ENCODE measurements at regions not wholly inside any gene's neighbourhood (a gene's known extent, or its start where the extent isn't known, plus 50 kb on each side); places are given as distances from the start of the nearest gene placed in this dataset.
A peak's percentile ranks its signal among the peaks of the same experiment; 100 is the strongest.
"Not testable (repeated sequence)": the region's sequence is repeated elsewhere in the genome, so short reads cannot be mapped to it uniquely, and the experiment has no call there.

DNA sequence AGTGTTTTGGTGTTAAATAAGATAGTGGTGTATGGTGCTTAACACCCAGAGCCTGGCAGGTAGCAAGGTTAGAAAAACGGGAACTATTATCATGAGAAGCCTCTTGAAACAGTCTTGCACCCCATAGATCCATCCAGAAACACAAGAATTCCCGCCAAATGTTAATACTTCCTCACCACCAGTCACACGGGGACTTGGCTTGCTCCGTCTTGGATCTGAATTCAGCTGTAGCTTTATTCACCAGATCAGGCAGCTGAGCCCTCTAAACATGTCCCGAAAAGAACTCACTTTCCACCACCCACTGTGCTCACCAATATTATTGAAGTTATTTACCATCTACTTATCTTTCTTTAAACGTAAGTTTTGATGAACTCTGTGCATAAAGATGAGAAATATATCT lies 101.6 kb upstream of the PTPN3 start:
- DNase-seq = no peak

DNA sequence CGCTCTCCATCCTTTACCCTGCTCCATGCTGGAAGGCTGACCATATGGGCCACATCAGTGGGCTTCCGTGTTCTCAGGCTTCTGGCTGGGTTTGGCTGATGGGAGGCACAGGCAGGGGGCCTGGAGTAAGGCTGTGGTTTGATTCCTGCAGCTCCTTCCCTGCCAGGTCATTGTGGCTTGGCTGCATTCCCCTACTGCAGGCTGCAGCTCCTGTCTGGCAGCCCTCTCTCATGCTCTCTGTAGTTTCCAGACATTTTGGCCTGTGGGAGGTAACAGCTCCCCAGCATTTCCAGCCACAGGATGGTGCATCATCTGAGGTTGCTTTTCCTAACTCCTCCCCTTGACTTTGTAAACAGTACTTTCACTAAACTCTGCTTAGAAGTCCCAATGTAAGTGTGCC lies 102.0 kb upstream of the PTPN3 start:
- DNase-seq = peak; percentile 33

DNA sequence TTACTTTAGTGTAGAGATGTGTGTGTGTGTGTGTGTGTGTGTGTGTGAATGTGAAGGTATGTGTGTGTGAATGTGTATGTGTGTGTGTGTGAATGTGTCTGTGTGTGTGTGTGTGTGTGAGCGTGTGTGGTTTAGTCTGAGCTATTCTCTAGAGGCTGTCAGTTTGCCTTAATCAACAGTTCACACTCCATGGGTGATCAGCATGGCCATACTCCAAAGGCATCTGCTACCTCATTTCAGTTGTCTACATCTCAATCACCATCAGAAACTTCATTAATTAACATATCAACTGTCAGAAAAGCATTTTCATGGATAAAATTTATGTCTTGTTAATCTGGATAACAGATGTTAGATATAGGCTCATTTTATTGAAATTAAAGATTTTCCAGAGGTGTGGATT lies 103.1 kb upstream of the PTPN3 start:
- no peak for DNase-seq

DNA sequence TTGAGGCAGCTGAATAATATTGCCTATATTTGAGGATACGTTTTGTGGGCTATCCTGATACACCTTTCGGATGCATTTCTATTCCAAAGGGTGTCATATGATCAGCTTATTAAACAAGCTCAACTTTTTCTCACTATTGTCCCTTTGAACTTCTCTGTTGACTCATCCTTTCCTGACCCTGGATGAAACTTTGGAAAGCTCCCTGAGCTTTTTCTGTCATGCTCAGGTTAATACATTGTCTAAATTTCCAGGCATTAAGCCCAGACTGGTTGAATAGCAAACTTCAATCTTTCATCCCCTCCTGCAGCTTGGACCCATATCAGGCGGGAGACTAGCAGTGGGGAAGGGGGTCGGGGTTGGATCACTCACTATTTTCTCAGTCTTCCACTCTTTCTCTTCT lies 104.9 kb upstream of the PTPN3 start:
- DNase-seq = no peak

DNA sequence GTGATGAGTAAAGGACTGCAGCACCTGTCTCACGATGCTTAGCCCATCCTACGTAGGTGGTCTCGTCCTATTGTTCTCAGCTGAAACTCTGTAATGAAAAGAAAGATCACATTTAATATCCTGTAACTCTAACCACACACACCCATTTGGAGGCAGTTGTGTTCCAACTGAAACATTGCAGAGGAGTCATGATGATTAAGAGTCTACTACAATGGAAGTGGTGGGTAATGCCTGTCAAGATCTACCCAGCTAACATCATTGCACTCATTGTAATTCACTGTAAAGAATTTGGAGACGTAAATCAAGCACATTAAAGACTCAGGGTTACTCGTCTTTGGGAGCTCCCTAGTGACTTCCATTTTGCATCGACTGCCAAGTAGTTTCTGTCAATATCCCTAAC lies 106.0 kb upstream of the PTPN3 start:
- no peak for DNase-seq

DNA sequence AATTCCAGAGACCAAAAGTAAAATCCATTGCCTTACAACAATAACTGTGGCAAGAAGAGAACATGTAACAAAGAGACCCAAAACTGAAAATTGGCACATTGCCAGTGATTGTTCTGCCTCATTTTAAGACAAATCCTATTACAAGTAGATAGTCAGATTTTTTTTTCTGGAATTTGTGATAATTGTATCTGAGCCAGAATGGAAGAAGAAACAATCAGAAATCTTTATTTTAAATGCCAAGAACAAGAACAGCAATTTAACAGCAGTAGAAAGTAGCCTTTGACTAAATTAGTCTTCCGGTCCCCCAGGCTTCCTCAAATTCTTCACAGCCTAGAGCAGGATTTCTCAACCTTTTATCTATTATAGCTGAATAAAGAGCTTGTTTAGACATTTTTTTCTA lies 106.7 kb upstream of the PTPN3 start:
- DNase-seq = no peak

DNA sequence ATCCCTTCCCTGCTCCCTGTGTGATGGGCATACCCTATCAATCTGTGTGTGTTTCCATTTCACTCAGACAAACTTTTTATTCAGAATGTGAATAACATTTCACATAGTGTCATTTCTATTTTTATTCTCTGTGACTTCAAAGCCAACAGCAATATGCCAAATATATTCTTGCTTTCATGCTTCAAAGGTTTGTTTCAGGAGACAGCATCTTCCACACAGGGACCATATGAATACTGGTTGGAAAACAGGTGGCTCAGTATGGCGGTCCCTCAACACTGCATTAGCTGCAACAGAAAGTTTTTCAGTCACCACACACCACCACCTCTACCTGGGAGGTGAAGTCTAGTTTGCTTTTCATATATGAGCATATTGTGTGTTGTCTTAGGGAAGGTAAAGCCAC lies 111.0 kb upstream of the PTPN3 start:
- DNase-seq = no peak

DNA sequence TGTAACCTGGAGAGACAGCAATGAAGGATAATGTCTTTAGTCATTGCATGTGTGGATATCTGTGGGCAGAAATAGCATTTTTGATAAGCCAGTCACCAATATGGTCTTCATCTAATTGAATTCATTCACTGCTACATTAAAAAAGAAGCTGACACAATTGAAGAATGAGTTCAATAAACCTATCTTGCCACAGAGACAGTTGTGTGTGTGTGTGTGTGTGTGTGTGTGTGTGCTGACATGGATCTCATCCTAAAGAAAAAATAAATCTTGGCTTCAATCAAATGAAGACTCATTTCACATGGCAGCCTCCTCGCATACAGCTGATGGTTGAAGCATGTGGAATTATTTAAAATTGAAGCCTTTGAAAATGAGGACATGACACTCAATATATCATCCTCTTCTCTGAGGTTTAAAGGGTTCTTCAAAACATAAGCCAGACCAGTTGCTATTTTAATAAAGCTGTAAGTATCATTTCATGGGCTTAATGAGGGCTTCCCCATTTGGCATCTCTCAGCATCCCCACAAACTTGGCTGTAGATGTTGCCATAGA lies 118.5 kb upstream of the PTPN3 start:
- DNase-seq = no peak

DNA sequence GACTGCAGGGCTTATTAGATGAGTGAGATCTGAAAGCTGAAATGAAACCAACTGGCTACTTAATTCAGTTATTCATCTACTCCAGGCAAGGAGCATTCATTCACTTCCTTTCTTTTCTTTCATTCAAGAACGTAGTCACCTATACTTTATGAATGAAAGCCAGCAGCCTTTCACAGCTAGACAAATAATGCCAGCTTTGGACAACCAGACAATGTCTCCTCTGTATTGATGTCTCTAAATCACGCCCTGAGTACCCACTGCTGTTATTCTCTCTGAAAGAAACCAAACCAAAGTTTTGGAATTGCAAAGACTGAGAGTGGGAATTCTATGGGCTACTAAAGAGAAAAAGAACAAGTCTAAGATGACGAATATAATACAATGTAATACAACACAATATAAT lies 121.2 kb upstream of the PTPN3 start:
- no peak for DNase-seq

DNA sequence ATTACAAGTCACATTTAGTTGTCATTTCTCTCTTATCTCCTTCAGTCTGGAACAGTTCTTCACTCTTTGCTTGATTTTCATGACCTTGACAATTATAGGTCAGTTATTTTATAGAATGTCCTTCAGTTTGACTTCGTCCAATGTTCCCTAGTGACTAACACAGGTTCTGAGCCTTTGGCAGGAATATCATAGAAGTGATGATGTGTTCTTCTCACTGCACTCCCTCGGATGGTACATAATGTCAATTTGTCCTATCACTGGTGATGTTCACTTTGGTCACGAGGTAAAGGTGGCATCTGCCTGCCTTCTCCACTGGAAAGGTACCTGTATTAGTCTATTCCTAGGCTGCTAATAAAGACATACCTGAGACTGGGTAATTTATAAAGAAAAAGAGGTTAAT lies 126.0 kb upstream of the PTPN3 start:
- no peak for DNase-seq

DNA sequence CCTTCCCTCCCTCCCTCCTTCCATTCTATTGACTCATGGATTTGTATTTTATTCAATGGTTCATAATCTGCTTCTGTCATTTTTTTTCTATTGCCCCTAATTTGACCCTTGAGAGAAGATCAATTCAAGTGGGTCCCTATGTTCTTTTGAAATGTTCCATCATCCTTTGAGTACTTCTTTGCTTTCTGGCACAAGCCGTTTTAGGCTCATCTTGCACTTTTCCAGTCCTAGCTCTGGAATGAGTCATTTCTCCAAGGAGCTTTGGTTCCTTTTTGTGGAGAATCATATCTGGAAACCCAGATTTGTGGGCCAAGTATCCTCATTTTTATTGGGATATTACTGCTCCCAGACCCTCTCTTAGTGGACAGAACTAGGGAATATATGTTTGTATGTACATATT lies 126.8 kb upstream of the PTPN3 start:
- DNase-seq = no peak

DNA sequence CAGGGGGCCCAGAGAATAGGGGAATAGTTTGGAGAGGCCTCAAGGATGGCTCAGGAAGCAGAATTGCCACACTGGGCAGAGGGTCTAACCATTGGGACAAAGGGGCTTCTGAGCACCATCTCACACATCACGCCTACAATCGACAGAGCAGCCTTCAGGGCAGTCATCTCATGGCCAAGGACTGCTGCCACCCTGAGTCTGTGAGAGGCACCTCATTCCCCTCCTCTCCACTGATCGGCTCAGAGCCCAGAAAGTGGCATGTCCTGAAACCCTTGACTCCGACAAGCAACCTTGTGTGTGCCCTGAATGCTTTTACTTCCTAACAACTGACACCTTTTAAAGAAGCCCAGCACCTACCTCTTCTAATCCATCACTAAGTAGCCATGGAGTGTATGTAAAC lies 128.9 kb upstream of the PTPN3 start:
- no peak for DNase-seq

DNA sequence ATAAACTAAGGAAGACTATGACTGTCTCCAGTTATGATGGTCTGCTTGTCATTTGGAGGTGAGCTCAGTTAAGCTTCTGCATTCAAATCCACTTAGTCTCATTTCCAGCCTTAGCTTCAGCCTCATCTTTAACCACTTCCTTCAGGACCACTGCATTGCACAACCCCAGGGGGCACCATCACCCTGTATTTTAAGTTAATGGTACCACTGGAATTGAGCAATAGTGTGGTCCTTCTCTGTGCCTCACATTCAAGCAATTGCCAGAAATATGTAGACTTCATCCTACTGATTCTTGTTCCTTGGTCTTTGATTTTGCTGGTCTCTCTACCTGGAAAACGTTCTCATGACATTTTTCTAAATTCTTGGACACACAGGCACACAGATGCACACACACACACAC lies 131.5 kb upstream of the PTPN3 start:
- no peak for DNase-seq

DNA sequence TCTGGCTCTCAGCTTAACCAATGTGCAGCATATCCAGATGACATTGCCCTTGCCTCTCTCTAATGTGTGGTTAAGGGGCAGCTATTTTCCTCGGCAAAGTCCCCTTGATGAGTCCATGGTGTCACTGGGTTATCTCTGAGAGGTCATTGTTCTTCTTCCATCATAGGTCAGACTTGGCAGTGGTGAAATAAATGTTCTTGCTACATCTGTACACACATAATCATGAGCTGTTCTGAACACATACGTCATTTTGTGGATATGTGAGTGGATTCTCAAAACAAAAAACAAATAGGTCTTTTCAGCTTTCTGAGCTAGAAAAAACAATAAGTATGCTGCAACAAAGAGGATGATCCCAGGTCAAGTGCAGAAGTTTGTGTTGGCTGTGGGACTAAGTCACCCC lies 134.7 kb upstream of the PTPN3 start:
- no peak for DNase-seq

DNA sequence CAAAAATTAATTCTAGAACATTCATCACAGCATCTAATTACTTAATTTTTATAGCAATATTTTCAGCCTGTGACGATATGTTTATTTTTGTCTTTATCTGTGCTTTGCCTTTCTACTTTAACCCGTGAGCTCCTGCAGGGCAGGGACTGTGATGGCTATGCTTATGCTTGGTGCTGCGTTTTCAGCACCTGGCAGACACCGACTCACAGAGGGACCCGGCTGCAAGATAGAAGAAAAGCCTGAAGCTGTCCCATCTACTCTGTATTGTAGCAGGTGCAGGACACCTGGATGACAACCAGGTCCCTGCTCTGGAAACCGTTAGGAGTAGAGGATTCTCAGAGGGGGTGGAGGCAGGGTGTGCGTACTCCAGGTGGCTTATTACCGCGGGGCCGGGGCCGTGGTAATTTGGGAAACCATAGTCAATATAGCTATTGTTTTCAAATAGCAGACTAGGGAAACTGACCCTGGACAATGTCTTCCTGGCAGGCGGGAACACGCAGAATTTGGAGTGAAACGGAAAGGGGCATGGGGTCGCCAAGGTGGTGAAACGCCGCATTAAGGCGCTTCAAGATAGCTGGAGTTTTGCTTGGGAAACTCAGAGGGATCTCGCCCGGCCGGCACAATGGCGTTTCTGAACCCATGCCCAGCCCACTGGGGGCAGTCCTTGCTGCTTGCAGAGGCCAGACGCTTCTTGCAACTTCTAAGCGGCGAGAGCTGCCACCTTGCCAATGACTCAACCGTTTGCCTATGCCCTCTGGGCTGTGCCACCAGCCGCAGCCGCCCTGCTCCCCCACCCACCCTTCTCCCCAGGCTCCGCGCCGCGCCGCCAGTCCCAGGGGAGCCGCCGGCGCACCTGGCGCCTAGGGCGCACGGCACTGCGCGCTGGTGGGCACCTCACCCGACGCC lies 140.1 kb upstream of the PALM2AKAP2 start:
- DNase-seq = peak; percentile 39

DNA sequence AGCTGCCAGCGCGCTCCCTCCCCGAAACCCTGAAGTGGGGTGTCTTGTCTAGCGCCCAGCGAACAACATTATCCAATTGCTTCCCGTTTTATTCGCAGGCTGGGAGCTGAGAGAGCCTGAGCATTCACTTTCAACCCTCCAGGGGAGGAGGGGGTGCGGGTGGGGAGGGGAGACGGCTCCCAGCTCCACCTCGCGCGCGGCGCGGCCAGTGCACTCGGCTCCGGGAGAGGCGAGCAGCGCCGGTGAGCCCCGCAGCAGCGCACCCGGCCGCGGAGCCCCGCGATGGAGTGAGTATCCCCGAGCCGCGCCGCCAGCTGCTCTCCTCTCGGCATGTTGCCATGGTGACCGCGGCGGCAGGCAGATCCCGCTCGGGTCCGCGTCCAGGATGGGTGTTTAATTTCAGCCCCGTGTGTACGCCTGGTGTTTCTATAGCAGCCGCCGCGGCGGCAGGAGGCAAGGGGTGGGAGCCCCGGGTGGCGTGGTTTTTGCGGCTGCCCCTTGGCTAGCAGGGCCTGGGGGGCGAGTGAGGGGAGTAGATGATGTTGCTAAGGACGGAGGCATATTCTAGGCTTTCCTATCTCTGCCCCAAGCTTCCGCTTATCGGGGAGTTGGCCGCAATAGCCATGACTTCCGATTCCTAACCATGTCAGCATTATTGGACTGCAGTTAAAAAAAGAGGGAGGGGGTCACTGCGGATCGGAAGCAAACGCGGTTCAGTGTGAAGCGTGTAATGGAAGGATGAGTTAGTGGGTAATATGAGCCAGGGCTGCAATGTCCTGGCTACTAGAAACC lies 139.2 kb upstream of the PALM2AKAP2 start:
- peak; percentile 18 for DNase-seq

DNA sequence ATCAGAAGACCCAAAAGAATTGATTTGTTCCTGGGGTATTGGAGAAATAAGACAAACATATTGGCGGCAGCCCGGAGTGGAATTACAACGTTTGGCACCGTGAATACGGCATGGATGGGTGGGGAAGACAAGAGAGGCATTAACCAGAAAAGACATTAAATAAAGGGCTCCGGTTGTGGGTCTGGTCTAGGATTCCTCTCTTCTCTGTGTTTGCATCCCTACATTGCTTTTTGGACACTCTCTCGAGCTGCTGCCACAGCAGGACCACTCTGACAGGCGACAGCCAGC lies 138.7 kb upstream of the PALM2AKAP2 start:
- DNase-seq = no peak

DNA sequence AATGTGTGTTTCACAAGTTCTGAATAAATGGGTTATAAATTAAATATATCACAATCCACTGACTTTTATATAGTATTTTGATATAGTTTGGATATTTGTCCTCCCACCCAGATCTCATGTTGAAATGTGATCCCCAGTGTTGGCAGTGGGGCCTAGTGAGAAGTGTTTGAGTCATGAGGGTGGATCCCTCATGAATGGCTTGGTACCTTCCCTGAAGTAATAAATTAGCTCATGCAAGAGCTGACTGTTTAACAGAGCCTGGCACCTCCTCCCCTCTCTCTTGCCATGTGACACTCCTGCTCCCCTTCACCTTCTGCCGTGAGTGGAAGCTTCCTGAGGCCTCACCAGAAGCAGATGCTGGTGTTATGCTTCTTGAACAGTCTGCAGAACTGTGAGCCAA lies 127.9 kb upstream of the PALM2AKAP2 start:
- DNase-seq = no peak

DNA sequence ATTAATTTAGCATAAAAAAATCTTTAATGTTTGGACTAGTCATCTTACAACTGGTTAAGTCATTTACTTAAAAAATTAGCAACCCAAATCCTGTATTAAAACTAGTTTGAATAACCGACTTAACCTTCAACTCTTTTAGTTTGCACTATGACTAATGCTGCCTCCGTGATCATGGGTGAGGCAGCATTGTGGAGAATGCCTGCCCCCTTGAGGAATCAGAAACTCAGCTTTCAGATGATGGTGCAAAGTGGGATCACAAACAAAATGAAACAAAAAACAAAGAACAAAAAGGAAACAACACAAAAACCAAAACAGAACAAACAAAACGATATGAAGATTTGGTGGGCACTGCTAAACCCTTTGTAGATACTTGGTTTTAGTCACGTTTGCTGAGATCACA lies 127.0 kb upstream of the PALM2AKAP2 start:
- no peak for DNase-seq

DNA sequence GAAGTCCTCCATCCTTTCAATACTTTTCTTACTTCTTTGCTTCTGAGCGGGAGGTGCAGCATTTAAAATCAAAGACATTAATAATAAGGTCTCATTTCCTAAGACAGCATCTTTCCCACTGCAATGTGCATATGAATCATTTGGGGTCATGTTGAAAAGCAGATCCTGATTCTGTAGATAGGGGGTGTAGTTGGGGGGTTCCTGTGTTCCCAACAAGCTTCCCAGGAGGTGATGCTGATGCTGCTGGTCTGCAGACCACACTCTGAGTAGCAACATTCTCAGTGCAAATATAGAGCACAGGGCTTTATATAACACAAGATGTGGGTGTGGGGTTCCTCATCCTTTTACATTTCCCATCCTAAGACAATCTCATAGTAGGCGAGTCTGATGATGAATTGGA lies 126.5 kb upstream of the PALM2AKAP2 start:
- no peak for DNase-seq

DNA sequence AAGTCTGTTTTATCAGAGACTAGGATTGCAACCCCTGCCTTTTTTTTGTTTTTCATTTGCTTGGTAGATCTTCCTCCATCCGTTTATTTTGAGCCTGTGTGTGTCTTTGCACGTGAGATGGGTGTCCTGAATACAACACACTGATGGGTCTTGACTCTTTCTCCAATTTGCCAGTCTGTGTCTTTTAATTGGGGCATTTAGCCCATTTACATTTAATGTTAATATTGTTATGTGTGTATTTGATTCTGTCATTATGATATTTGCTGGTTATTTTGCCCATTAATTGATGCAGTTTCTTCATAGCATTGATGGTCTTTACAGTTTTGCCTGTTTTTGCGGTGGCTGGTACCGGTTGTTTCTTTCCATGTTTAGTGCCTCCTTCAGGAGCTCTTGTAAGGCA lies 116.0 kb upstream of the PALM2AKAP2 start:
- DNase-seq = not testable (repeated sequence)

DNA sequence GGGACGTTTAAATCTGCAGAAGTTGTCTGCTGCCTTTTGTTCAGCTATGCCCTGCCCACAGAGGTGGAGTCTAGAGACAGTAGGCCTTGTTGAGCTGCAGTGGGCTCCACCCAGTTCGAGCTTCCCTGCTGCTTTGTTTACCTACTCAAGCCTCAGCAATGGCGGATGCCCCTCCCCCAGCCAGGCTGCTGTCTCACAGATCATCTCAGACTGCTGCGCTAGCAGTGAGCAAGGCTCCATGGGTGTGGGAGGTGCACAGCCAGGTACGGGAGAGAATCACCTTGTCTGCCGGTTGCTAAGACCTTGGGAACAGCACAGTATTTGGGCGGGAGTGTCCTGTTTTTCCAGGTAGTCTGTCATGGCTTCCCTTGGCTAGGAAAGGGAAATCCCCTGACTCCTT lies 114.3 kb upstream of the PALM2AKAP2 start:
- not testable (repeated sequence) for DNase-seq

DNA sequence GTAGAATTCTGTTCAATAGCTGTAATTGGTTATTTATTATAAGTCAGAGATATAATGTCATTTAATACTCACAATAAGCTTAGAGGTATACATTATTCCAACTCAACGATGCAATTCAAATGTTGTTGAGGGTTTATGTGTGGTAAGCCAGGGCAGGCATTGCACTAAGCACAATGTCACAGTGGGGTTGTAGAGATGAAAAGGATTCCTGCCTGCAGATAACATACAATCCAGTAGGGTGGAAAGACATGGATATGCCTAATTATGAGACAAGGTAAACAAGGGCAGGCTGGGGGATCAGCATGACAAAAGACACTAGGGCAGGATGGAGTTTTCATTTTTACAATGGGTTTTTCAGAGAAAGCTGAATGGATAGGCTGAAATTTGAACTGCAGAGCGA lies 98.7 kb upstream of the PALM2AKAP2 start:
- DNase-seq = no peak

DNA sequence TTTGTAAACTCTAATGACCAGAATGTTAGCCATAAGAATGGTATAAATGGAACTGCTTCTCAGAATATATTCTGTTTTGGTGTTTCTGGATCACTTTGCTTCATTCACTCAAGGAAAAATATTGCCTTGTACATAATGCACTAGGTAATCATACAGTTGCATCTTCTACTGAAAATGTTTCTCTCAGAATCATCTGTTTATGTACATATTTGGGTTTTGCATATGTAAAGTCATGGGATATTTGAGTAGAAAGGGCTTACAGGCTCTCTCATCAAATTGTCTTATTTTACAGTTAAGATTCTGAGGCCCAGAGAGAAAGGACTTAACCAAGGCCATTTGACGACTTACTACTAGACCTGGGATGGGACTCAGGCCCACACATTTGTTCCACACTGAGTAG lies 97.8 kb upstream of the PALM2AKAP2 start:
- DNase-seq = no peak
